AG09309 (cell line): ENCODE measurements at regions not wholly inside any gene's neighbourhood (a gene's known extent, or its start where the extent isn't known, plus 50 kb on each side); places are given as distances from the start of the nearest gene placed in this dataset.

Experiments used
- DNase-seq: peaks from one replicate; pipeline ENCODE4 v3.0.0-alpha.2; 2010; ENCODE audit warnings: low read depth
- H3K4me3 ChIP-seq: 2 replicates; pipeline ENCODE4 v1.5.1; 2011; ENCODE audit warnings: mild to moderate bottlenecking, low read depth, low read length, moderate library complexity; ENCODE audit not compliant: control insufficient read depth
- TF ChIP-seq, protein P1 (sequence below): IDR thresholded peaks from 2 replicates; pipeline ENCODE4 v1.5.1; 2011; ENCODE audit warnings: mild to moderate bottlenecking, low read depth, low read length, inconsistent platforms; ENCODE audit not compliant: insufficient read depth, control insufficient read depth; ENCODE audit errors: missing control alignments

DNA sequence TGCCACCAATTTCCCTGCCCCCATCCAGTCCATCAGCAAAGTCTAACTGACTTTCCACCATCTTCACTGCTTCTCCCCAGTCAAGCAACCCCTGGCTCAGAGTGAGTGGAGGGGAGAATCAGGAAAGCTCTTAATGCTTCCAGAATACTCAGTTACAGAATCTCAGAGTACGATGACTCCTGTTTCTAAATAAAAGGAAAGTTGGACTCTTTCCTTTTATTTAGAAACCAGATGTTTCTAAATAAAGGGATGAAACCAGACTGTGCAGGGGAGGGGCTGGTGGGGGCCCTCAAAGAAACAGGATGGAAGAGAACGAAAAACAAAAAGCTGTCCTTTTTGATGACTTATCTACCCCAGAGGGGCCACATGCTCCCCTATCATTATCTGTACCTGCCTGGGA, 85.2 kb upstream of the PPM1J start:
- DNase-seq: no peak
- TF ChIP-seq, protein P1, sequence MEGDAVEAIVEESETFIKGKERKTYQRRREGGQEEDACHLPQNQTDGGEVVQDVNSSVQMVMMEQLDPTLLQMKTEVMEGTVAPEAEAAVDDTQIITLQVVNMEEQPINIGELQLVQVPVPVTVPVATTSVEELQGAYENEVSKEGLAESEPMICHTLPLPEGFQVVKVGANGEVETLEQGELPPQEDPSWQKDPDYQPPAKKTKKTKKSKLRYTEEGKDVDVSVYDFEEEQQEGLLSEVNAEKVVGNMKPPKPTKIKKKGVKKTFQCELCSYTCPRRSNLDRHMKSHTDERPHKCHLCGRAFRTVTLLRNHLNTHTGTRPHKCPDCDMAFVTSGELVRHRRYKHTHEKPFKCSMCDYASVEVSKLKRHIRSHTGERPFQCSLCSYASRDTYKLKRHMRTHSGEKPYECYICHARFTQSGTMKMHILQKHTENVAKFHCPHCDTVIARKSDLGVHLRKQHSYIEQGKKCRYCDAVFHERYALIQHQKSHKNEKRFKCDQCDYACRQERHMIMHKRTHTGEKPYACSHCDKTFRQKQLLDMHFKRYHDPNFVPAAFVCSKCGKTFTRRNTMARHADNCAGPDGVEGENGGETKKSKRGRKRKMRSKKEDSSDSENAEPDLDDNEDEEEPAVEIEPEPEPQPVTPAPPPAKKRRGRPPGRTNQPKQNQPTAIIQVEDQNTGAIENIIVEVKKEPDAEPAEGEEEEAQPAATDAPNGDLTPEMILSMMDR: no peak
- no peak overlapping the region for H3K4me3 ChIP-seq

DNA sequence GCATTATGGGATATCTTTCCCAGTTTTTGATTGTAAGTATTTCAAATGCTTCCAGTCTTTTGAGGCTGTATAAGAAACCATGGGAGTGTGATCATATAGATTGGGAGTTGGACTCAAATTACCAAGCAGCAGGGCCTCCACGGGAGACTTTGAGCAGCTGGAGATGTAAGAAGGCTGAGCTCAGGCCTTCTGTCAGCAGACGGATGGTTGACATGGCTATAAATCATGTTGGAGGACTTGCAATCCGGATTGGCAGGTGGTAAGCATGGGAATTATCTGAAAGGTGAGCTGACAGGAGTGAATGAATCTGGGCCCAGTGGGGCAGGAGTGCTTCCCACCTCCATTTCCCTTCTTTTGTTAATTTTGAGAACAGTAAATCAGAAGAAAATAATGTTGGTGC, 83.2 kb upstream of the PPM1J start:
- no peak for DNase-seq
- no peak overlapping the region for H3K4me3 ChIP-seq
- TF ChIP-seq, protein P1: no peak

DNA sequence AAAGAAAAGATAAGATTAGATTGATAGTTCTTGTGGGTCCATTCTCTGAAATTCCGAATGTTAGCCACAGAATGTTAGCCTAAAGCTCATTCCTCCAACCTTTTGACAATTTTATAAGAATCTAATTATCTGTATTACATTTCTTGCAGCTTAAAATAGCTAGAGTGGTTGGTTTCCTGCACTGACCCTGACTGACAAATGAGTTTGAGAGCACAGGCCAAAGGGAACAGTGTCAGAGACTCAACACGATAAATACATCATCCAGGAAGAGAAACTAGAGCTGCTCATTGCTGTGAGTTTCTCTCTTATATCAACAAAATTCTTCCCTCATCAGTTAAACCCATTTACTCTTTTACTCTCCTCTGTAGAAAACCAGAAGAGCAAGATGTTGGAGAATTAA, 82.1 kb upstream of the PPM1J start:
- TF ChIP-seq, protein P1: no peak
- DNase-seq: no peak
- H3K4me3 ChIP-seq: no peak overlapping the region

DNA sequence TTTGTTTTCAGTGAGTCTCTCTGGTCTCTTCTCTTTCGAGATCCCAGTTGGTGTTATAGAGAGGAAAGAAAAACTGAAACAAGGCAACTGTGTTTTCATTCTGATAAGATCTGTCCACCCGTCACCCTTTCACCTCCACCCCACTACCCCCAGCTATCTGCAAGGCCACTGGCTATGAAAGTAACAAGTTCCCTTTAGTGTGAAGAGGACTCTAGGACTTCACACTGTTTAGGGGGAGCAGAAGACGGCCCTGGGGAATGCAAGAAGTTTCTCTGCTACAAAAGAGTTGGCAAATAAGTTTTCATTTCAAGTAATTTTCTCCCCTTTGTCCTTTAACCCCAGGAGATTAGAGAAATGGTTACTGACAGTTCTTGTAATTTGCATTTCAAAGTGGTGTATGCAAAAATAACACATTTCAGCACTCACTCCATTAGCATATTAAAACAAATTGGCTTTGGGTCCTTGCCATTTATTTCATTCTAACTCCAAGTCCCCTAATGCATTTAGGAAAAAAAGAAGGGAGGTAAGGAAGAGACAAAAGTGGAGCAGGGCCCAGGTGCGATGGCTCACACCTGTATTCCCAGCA, 79.6 kb upstream of the PPM1J start:
- DNase-seq: no peak
- TF ChIP-seq, protein P1: no peak

DNA sequence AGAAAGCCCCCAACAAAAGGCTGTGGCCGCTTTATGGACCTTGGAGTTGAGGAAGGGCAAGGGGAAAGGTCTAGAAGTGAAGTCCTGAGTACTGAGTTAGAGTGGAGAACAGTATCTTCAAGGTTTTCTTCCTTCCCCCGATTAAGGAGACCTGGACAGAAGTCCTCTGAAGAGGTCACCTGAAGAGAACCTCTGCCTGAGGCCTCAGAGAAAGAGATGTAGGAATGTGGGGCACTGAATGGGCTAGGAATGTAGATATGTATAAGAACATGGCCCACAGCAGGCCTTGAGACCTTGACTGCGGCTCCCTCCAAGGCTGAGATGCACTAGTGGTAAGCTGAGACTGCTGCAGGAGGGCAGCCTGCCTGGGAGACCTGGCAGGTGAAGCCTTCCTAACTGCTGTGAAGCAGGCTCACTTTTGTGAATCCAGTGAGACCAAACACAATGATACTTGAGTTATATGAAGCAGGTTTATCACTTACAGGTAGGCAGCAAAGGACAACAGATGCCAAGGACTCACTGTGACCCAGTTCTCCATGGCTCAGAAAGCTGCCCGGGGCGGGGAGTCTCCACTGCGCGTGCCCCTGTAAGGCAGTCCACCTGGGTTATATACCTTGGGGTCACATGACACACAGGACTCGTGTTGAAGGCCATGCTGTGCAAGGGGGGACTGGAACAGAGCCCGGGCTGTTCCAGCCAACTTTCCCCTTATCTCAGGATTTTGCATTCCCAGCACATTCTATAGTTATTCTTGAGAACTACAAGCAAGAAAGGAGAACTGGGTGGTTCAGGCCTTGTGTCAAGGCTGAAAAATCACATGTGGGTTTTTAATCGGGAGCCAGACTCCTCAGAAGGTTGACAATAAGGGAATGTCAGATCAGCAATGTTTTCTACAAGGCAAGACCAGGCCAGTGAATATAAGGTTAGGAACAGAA, 78.8 kb upstream of the PPM1J start:
- H3K4me3 ChIP-seq: no peak overlapping the region
- DNase-seq: no peak
- TF ChIP-seq, protein P1: no peak

More for the DNA sequence above, 79.6 kb upstream of the PPM1J start:
- no peak overlapping the region for H3K4me3 ChIP-seq

DNA sequence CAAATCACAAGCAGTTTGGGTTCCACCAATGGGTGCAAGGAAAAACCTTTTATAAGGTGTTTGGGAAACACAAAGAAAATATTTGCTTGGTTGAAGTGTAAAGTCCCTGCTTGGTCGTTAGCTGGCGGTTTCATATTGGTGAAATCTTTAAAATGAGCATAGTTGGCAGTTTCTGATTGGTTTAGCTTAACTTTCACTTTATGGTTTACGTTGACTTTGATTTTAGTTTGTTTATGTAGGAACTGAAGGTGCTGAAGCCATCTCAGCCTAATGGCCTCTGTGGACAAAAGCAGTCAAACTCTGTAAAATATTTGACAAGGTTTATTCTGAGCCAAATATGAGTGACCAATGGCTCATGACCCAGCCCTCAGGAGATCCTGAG, 76.6 kb upstream of the PPM1J start:
- H3K4me3 ChIP-seq: no peak overlapping the region
- no peak for DNase-seq
- TF ChIP-seq, protein P1: no peak
